Neural progenitor cell (in vitro differentiated cells): ENCODE measurements at regions not wholly inside any gene's neighbourhood (a gene's known extent, or its start where the extent isn't known, plus 50 kb on each side); places are given as distances from the start of the nearest gene placed in this dataset.
"Not testable (repeated sequence)": the region's sequence is repeated elsewhere in the genome, so short reads cannot be mapped to it uniquely, and the experiment has no call there.

ENCODE experiments used
- DNase-seq: peaks from one replicate; pipeline ENCODE4 v3.0.0-alpha.2; 2016; ENCODE audit warnings: low spot score
- H2AFZ ChIP-seq: fragments of 200-600 bp; sonication (generic); replicated peaks from 2 replicates; pipeline ENCODE4 v1.6.1; 2016; ENCODE audit warnings: antibody characterized with exemption
- H3F3A ChIP-seq: fragments of 200-600 bp; sonication (generic); 2 replicates; pipeline ENCODE4 v1.6.1; 2016; ENCODE audit warnings: antibody characterized with exemption, low read depth
- H3K27ac ChIP-seq: fragments of 200-600 bp; sonication (generic); 2 replicates; pipeline ENCODE4 v1.5.1; 2016; ENCODE audit warnings: mild to moderate bottlenecking
- H3K27me3 ChIP-seq: fragments of 200-600 bp; sonication (generic); 2 replicates; pipeline ENCODE4 v1.6.1; 2016; ENCODE audit warnings: mild to moderate bottlenecking, moderate library complexity
- H3K36me3 ChIP-seq: fragments of 200-600 bp; sonication (generic); 2 replicates; pipeline ENCODE4 v1.5.1; 2016
- H3K4me1 ChIP-seq: fragments of 200-600 bp; sonication (generic); 2 replicates; pipeline ENCODE4 v1.6.1; 2016; ENCODE audit warnings: mixed run types
- H3K4me2 ChIP-seq: fragments of 200-600 bp; sonication (generic); 2 replicates; pipeline ENCODE4 v1.6.1; 2016
- H3K4me3 ChIP-seq: fragments of 200-600 bp; sonication (generic); 2 replicates; pipeline ENCODE4 v1.5.1; 2016
- H3K79me2 ChIP-seq: fragments of 200-600 bp; sonication (generic); 2 replicates; pipeline ENCODE4 v1.6.1; 2016; ENCODE audit warnings: low read depth
- H3K9ac ChIP-seq: fragments of 200-600 bp; sonication (generic); 2 replicates; pipeline ENCODE4 v1.6.1; 2016
- H3K9me3 ChIP-seq: fragments of 200-600 bp; sonication (generic); 2 replicates; pipeline ENCODE4 v1.5.1; 2016; ENCODE audit warnings: low read depth
- H4K20me1 ChIP-seq: fragments of 200-600 bp; sonication (generic); 2 replicates; pipeline ENCODE4 v1.6.1; 2016; ENCODE audit warnings: low read depth
- H3K27ac Mint-ChIP-seq: 3 replicates; pipeline ENCODE4 v1.8.0; 2021; ENCODE audit warnings: mixed read lengths
- H3K27me3 Mint-ChIP-seq: 2 replicates; pipeline ENCODE4 v1.8.0; 2022; ENCODE audit warnings: low read depth, mild to moderate bottlenecking, inconsistent platforms, moderate library complexity, mixed read lengths; ENCODE audit not compliant: insufficient read depth
- H3K36me3 Mint-ChIP-seq: 3 replicates; pipeline ENCODE4 v1.8.0; 2021; ENCODE audit warnings: mixed read lengths
- H3K4me1 Mint-ChIP-seq: 3 replicates; pipeline ENCODE4 v1.8.0; 2021; ENCODE audit warnings: mixed read lengths
- H3K4me3 Mint-ChIP-seq: 3 replicates; pipeline ENCODE4 v1.8.0; 2021; ENCODE audit warnings: mild to moderate bottlenecking, moderate library complexity, mixed read lengths
- H3K9me3 Mint-ChIP-seq: 3 replicates; pipeline ENCODE4 v1.8.0; 2020; ENCODE audit warnings: mixed read lengths
- EZH2 ChIP-seq: fragments of 200-600 bp; sonication (generic); IDR thresholded peaks from 2 replicates; pipeline ENCODE4 v1.6.1; 2017; ENCODE audit warnings: antibody characterized with exemption, mild to moderate bottlenecking, moderate library complexity
- EZH2phosphoT487 ChIP-seq: fragments of 200-600 bp; sonication (generic); IDR thresholded peaks from 2 replicates; pipeline ENCODE4 v1.6.1; 2017; ENCODE audit warnings: antibody characterized with exemption
- TF ChIP-seq, protein P1 (sequence below): fragments of 200-600 bp; sonication (generic); IDR thresholded peaks from 2 replicates; pipeline ENCODE4 v1.5.1; 2017; ENCODE audit warnings: antibody characterized with exemption, mild to moderate bottlenecking

DNA sequence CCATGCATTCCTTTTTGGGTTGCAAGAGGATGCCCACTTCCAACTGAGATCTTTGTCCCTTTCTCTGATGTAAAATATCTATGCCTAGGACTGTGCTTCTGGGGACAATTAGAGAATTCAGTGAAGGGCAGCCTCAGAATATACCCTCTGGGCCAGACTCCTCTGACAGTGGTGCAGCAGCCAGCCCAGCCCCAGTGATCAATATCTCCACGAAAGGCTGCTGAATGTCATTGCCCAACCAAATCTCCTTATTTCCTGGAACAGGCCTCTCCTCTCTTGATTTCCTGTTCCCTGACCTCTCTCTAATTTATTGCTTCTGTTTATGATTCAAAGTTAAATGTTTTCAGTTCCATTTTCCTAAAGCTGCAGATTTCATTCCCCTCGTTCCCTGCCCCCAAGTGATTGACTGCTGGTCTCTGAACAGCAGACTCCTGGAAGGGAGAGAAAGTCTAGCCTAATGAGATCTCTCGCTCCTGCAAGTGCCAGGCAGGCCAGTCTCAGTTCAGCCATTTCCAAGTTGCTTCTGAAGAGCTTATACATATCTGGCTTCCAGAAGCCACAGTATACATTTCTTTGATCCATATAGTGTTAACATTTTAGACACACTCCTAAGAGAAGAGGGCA lies 104.4 kb upstream of the SALL1 start:
- Histone ChIP-seq H3K79me2 (no peaks in the 10 kb centered on the region), H3K4me1 (no peaks in the 10 kb centered on the region), H3K9me3 (no peaks in the 10 kb centered on the region), H3K36me3 (no peaks in the 10 kb centered on the region), H2AFZ (no peak overlapping the region), H3F3A (no peaks in the 10 kb centered on the region), H3K9ac (no peak overlapping the region), H3K4me2 (no peak overlapping the region), H3K27ac (no peak overlapping the region), H3K4me3 (no peak overlapping the region), H3K27me3 (no peaks in the 10 kb centered on the region), H4K20me1 (no peaks in the 10 kb centered on the region)
- TF ChIP-seq EZH2phosphoT487 (no peak), EZH2 (no peak)
- TF ChIP-seq, protein P1, sequence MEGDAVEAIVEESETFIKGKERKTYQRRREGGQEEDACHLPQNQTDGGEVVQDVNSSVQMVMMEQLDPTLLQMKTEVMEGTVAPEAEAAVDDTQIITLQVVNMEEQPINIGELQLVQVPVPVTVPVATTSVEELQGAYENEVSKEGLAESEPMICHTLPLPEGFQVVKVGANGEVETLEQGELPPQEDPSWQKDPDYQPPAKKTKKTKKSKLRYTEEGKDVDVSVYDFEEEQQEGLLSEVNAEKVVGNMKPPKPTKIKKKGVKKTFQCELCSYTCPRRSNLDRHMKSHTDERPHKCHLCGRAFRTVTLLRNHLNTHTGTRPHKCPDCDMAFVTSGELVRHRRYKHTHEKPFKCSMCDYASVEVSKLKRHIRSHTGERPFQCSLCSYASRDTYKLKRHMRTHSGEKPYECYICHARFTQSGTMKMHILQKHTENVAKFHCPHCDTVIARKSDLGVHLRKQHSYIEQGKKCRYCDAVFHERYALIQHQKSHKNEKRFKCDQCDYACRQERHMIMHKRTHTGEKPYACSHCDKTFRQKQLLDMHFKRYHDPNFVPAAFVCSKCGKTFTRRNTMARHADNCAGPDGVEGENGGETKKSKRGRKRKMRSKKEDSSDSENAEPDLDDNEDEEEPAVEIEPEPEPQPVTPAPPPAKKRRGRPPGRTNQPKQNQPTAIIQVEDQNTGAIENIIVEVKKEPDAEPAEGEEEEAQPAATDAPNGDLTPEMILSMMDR: no peak
- peaks cover 19% of the 10 kb centered on the region for H3K9me3 Mint-ChIP-seq
- peaks cover 9% of the 10 kb centered on the region for H3K27me3 Mint-ChIP-seq
- H3K4me1 Mint-ChIP-seq: no peaks in the 10 kb centered on the region
- no peak overlapping the region for H3K4me3 Mint-ChIP-seq
- no peak for DNase-seq
- H3K36me3 Mint-ChIP-seq: no peaks in the 10 kb centered on the region
- H3K27ac Mint-ChIP-seq: no peak overlapping the region

DNA sequence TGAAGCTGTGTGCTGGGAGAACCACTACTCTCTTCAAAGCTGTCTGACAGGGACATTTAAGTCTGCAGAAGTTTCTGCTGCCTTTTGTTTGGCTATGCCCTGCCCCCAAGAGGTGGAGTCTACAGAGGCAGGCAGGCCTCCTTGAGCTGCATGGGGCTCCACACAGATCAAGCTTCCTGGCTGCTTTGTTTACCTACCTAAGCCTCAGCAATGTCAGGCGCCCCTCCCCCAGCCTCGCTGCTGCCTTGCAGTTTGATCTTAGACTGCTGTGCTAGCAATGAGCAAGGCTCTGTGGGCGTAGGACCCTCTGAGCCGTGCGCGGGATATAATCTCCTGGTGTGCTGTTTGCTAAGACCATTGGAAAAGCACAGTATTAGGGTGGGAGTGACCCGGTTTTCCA lies 103.3 kb upstream of the SALL1 start:
- DNase-seq, H3K27ac ChIP-seq, H2AFZ ChIP-seq, H3K4me3 Mint-ChIP-seq, H3K27me3 ChIP-seq, H3K79me2 ChIP-seq, H3K4me1 Mint-ChIP-seq, H3K36me3 ChIP-seq, H3K4me2 ChIP-seq, H3K9me3 ChIP-seq, H3K4me1 ChIP-seq, H4K20me1 ChIP-seq, H3K9ac ChIP-seq, H3F3A ChIP-seq, H3K27me3 Mint-ChIP-seq, H3K4me3 ChIP-seq, H3K27ac Mint-ChIP-seq, H3K36me3 Mint-ChIP-seq: not testable (repeated sequence)
- peaks cover 19% of the 10 kb centered on the region for H3K9me3 Mint-ChIP-seq

- peaks cover 5% of the 10 kb centered on the region for H3K4me1 Mint-ChIP-seq
- H3F3A ChIP-seq: no peaks in the 10 kb centered on the region
- H3K4me1 ChIP-seq: peaks cover 22% of the 10 kb centered on the region
- no peaks in the 10 kb centered on the region for H3K27me3 Mint-ChIP-seq
- H3K9ac ChIP-seq: no peak overlapping the region
- H3K4me3 ChIP-seq: no peak overlapping the region
- no peaks in the 10 kb centered on the region for H4K20me1 ChIP-seq
- no peaks in the 10 kb centered on the region for H3K27me3 ChIP-seq
- no peak overlapping the region for H3K4me2 ChIP-seq
- H3K4me3 Mint-ChIP-seq: no peak overlapping the region
- no peak for DNase-seq
- TF ChIP-seq, protein P1: no peak
- no peak for TF ChIP-seq EZH2phosphoT487
- no peak for TF ChIP-seq EZH2
- H3K27ac Mint-ChIP-seq: no peak overlapping the region
- peaks cover 3% of the 10 kb centered on the region for H3K9me3 Mint-ChIP-seq
- no peak overlapping the region for H3K27ac ChIP-seq
- no peak overlapping the region for H2AFZ ChIP-seq
- H3K79me2 ChIP-seq: no peaks in the 10 kb centered on the region
- H3K36me3 ChIP-seq: no peaks in the 10 kb centered on the region
- H3K9me3 ChIP-seq: no peaks in the 10 kb centered on the region
- H3K36me3 Mint-ChIP-seq: no peaks in the 10 kb centered on the region
These were observed 97.1 kb upstream of the SALL1 start for GRCh38 chr16:51248217-51248616.

DNA sequence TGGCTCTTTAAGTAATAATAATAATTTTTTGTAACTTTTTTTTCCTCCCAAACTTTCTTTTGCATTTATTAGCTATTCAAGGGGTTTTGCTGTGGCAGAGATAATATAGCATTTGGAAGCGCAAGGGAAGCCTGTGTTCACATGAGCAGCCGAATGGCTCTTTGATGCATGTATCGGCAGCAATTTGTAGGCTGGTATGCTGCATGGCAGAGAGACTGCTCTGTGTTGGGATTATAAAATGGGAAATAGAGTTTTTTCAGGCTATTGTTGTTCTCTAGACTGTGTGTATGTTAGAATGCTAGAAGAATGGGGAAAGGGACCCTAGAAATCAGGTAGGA lies 94.6 kb upstream of the SALL1 start:
- peaks cover 22% of the 10 kb centered on the region for H3K4me1 ChIP-seq
- no peak overlapping the region for H3K4me3 Mint-ChIP-seq
- H3K27ac ChIP-seq: no peak overlapping the region
- no peaks in the 10 kb centered on the region for H3K27me3 Mint-ChIP-seq
- TF ChIP-seq, protein P1: no peak
- TF ChIP-seq EZH2phosphoT487 (no peak), EZH2 (no peak)
- no peak overlapping the region for H3K27ac Mint-ChIP-seq
- H3K9me3 ChIP-seq: no peaks in the 10 kb centered on the region
- H3K4me3 ChIP-seq: no peak overlapping the region
- H3K4me2 ChIP-seq: peak overlapping the region; percentile 24
- H3K36me3 ChIP-seq: no peaks in the 10 kb centered on the region
- H3K36me3 Mint-ChIP-seq: no peaks in the 10 kb centered on the region
- no peaks in the 10 kb centered on the region for H3F3A ChIP-seq
- H4K20me1 ChIP-seq: no peaks in the 10 kb centered on the region
- no peak overlapping the region for H3K9ac ChIP-seq
- peak overlapping the region; percentile 28 for H2AFZ ChIP-seq
- H3K4me1 Mint-ChIP-seq: peaks cover 5% of the 10 kb centered on the region
- no peaks in the 10 kb centered on the region for H3K27me3 ChIP-seq
- no peaks in the 10 kb centered on the region for H3K9me3 Mint-ChIP-seq
- DNase-seq: no peak
- H3K79me2 ChIP-seq: no peaks in the 10 kb centered on the region
